GM23338 (cell line): ENCODE measurements at regions not wholly inside any gene's neighbourhood (a gene's known extent, or its start where the extent isn't known, plus 50 kb on each side); places are given as distances from the start of the nearest gene placed in this dataset.

Experiments used
- ATAC-seq: fragments of 200-7000 bp; cut with Tn5 transposase; 3 replicates; pipeline ENCODE4 v1.9.1; 2020
- DNase-seq: peaks from one replicate; pipeline ENCODE4 v3.0.0-alpha.2; 2015; ENCODE audit warnings: low spot score
- H2AFZ ChIP-seq: fragments of 200-600 bp; sonication (generic); 2 replicates; pipeline ENCODE4 v1.8.0; 2016; ENCODE audit warnings: antibody characterized with exemption, mild to moderate bottlenecking, moderate library complexity
- H3F3A ChIP-seq: fragments of 200-600 bp; sonication (generic); replicated peaks from 2 replicates; pipeline ENCODE4 v1.8.0; 2017; ENCODE audit warnings: antibody characterized with exemption, mixed run types, low read depth
- H3K27ac ChIP-seq: fragments of 200-600 bp; sonication (generic); 2 replicates; pipeline ENCODE4 v1.6.1; 2016; ENCODE audit warnings: low read depth
- H3K27me3 ChIP-seq: fragments of 200-600 bp; sonication (generic); 2 replicates; pipeline ENCODE4 v1.8.0; 2016; ENCODE audit warnings: mild to moderate bottlenecking, mixed run types, moderate library complexity; ENCODE audit not compliant: insufficient read depth
- H3K36me3 ChIP-seq: fragments of 200-600 bp; sonication (generic); 2 replicates; pipeline ENCODE4 v1.8.0; 2016; ENCODE audit warnings: mild to moderate bottlenecking; ENCODE audit not compliant: insufficient read depth
- H3K4me1 ChIP-seq: fragments of 200-600 bp; sonication (generic); 2 replicates; pipeline ENCODE4 v1.8.0; 2016; ENCODE audit warnings: mild to moderate bottlenecking, moderate library complexity; ENCODE audit not compliant: insufficient read depth
- H3K4me2 ChIP-seq: fragments of 200-600 bp; sonication (generic); 2 replicates; pipeline ENCODE4 v1.7.1; 2017; ENCODE audit warnings: mixed run types
- H3K4me3 ChIP-seq: fragments of 200-600 bp; sonication (generic); 2 replicates; pipeline ENCODE4 v1.6.1; 2016; ENCODE audit warnings: mixed run types
- H3K79me2 ChIP-seq: fragments of 200-600 bp; sonication (generic); replicated peaks from 2 replicates; pipeline ENCODE4 v1.8.0; 2017; ENCODE audit warnings: mild to moderate bottlenecking; ENCODE audit not compliant: insufficient read depth
- H3K9me2 ChIP-seq: fragments of 200-600 bp; sonication (generic); 2 replicates; pipeline ENCODE4 v1.8.0; 2017; ENCODE audit not compliant: insufficient read depth
- H4K20me1 ChIP-seq: fragments of 200-600 bp; sonication (generic); replicated peaks from 2 replicates; pipeline ENCODE4 v1.8.0; 2017; ENCODE audit warnings: mild to moderate bottlenecking; ENCODE audit not compliant: insufficient read depth
- H3K27ac Mint-ChIP-seq: 2 replicates; pipeline ENCODE4 v1.8.0; 2020; ENCODE audit warnings: inconsistent platforms, mild to moderate bottlenecking, moderate library complexity, mixed read lengths
- H3K27me3 Mint-ChIP-seq: 3 replicates; pipeline ENCODE4 v1.8.0; 2022; ENCODE audit warnings: low read depth, mild to moderate bottlenecking, moderate library complexity, mixed read lengths, inconsistent platforms; ENCODE audit not compliant: insufficient read depth, poor library complexity
- H3K36me3 Mint-ChIP-seq: 3 replicates; pipeline ENCODE4 v1.8.0; 2021; ENCODE audit warnings: low read depth, mild to moderate bottlenecking, inconsistent platforms, moderate library complexity, mixed read lengths
- H3K4me1 Mint-ChIP-seq: 3 replicates; pipeline ENCODE4 v1.8.0; 2020; ENCODE audit warnings: mild to moderate bottlenecking, inconsistent platforms, mixed read lengths
- H3K4me3 Mint-ChIP-seq: 3 replicates; pipeline ENCODE4 v1.8.0; 2021; ENCODE audit warnings: moderate library complexity, mild to moderate bottlenecking, inconsistent platforms, mixed read lengths
- H3K9me3 Mint-ChIP-seq: 3 replicates; pipeline ENCODE4 v1.8.0; 2020; ENCODE audit warnings: moderate library complexity, mild to moderate bottlenecking, inconsistent platforms, mixed read lengths
- CREB1 ChIP-seq: fragments of 250-450 bp; sonication (Bioruptor Pico); IDR thresholded peaks from 2 replicates; pipeline ENCODE4 v1.5.0; 2020; ENCODE audit warnings: low read depth, mild to moderate bottlenecking, moderate library complexity
- CTCF ChIP-seq, 2 experiments: fragments of 200-600 bp in 1 of 2; sonication (generic) in 1 of 2; conservative IDR thresholded peaks; 2 replicates each; pipeline versions ENCODE4 v1.5.1 to v1.6.1; 2016 to 2017; ENCODE audit warnings: antibody characterized with exemption in 2 of 2, low read depth in 2 of 2, mild to moderate bottlenecking in 2 of 2, moderate library complexity in 1 of 2
- ETS1 ChIP-seq: IDR thresholded peaks from 2 replicates; pipeline ENCODE4 v1.6.1; 2016; ENCODE audit warnings: antibody characterized with exemption
- EZH2 ChIP-seq: fragments of 200-600 bp; sonication (generic); IDR thresholded peaks from one replicate; pipeline ENCODE4 v1.8.0; 2017; ENCODE audit warnings: antibody characterized with exemption, mild to moderate bottlenecking, low read depth; ENCODE audit not compliant: unreplicated experiment
- EZH2phosphoT487 ChIP-seq: fragments of 200-600 bp; sonication (generic); IDR thresholded peaks from one replicate; pipeline ENCODE4 v1.8.1; 2018; ENCODE audit warnings: antibody characterized with exemption; ENCODE audit not compliant: unreplicated experiment
- JUNB ChIP-seq: IDR thresholded peaks from one replicate; pipeline ENCODE4 v1.6.1; 2016; ENCODE audit warnings: antibody characterized with exemption; ENCODE audit not compliant: unreplicated experiment
- NANOG ChIP-seq: IDR thresholded peaks from 2 replicates; pipeline ENCODE4 v1.6.1; 2016; ENCODE audit warnings: antibody characterized with exemption, borderline replicate concordance
- POLR2AphosphoS5 ChIP-seq: IDR thresholded peaks from 2 replicates; pipeline ENCODE4 v1.6.1; 2016; ENCODE audit warnings: antibody characterized with exemption, low read depth
- REST ChIP-seq: IDR thresholded peaks from one replicate; pipeline ENCODE4 v1.6.1; 2018; ENCODE audit warnings: antibody characterized with exemption; ENCODE audit not compliant: unreplicated experiment
- STAT1 ChIP-seq: IDR thresholded peaks from one replicate; pipeline ENCODE4 v1.6.1; 2016; ENCODE audit warnings: antibody characterized with exemption; ENCODE audit not compliant: unreplicated experiment
- ZNF114 ChIP-seq: fragments of 250-450 bp; sonication (Bioruptor Pico); IDR thresholded peaks from 2 replicates; pipeline ENCODE4 v1.5.0; 2020; ENCODE audit warnings: mild to moderate bottlenecking, moderate library complexity
- ZNF331 ChIP-seq: fragments of 250-450 bp; sonication (Bioruptor Pico); IDR thresholded peaks from 2 replicates; pipeline ENCODE4 v1.5.0; 2020; ENCODE audit warnings: low read depth, mild to moderate bottlenecking, moderate library complexity
- ZNF462 ChIP-seq: fragments of 250-450 bp; sonication (Bioruptor Pico); IDR thresholded peaks from 2 replicates; pipeline ENCODE4 v1.5.0; 2020; ENCODE audit warnings: mild to moderate bottlenecking, moderate library complexity

GRCh38 chr16:35714665-35715064 lies 2255.3 kb downstream of the TP53TG3F start:
- H4K20me1 ChIP-seq = no peaks in the 10 kb centered on the region
- ATAC-seq (no peak), DNase-seq (no peak)
- Mint-ChIP-seq H3K36me3 (peaks cover 29% of the 10 kb centered on the region), H3K27ac (no peak overlapping the region), H3K9me3 (peaks cover 89% of the 10 kb centered on the region), H3K27me3 (no peaks in the 10 kb centered on the region), H3K4me3 (no peak overlapping the region), H3K4me1 (no peaks in the 10 kb centered on the region)
- H3K4me1 ChIP-seq = no peaks in the 10 kb centered on the region
- no peaks in the 10 kb centered on the region for H3K9me2 ChIP-seq
- no peak overlapping the region for H3K4me3 ChIP-seq
- H3K36me3 ChIP-seq = no peaks in the 10 kb centered on the region
- H2AFZ ChIP-seq = no peak overlapping the region
- H3K79me2 ChIP-seq = no peaks in the 10 kb centered on the region
- no peak overlapping the region for H3K27ac ChIP-seq
- TF ChIP-seq EZH2phosphoT487 (no peak), CTCF (conservative IDR thresholded peaks at IDR 0.05; ENCODE audit: low read depth in 2 of 2) (no peak), POLR2AphosphoS5 (no peak), STAT1 (no peak), CREB1 (no peak), REST (no peak), JUNB (no peak), ETS1 (no peak), ZNF462 (no peak), ZNF331 (CRISPR knock-in tag) (no peak), ZNF114 (CRISPR knock-in tag) (no peak), NANOG (no peak), EZH2 (no peak)
- no peak overlapping the region for H3K4me2 ChIP-seq
- no peaks in the 10 kb centered on the region for H3F3A ChIP-seq
- H3K27me3 ChIP-seq = no peaks in the 10 kb centered on the region
